Esophagus (tissue), 2 donors: ENCODE measurements at regions not wholly inside any gene's neighbourhood (a gene's known extent, or its start where the extent isn't known, plus 50 kb on each side); places are given as distances from the start of the nearest gene placed in this dataset.

Source experiments
- H3K27ac ChIP-seq, 2 donors: one replicate each; pipeline ENCODE4 v1.5.1; 2013; ENCODE audit warnings: low read depth in 2 of 2, mild to moderate bottlenecking in 2 of 2, inconsistent platforms in 1 of 2, low read length in 1 of 2, moderate library complexity in 1 of 2
- H3K27me3 ChIP-seq, 2 donors: one replicate each; pipeline ENCODE4 v1.6.1; 2013; ENCODE audit warnings: low read length in 2 of 2, control low read depth in 1 of 2, mild to moderate bottlenecking in 1 of 2; ENCODE audit not compliant: insufficient read depth in 2 of 2, control insufficient read depth in 1 of 2
- H3K36me3 ChIP-seq, 2 donors: one replicate each; pipeline ENCODE4 v1.6.1; 2013; ENCODE audit warnings: low read length in 1 of 2; ENCODE audit not compliant: control insufficient read depth in 2 of 2, insufficient read depth in 2 of 2
- H3K4me1 ChIP-seq, 2 donors: one replicate each; pipeline ENCODE4 v1.6.1; 2013; ENCODE audit warnings: low read length in 1 of 2; ENCODE audit not compliant: control insufficient read depth in 2 of 2, insufficient read depth in 2 of 2
- H3K4me3 ChIP-seq, 2 donors: one replicate each; pipeline ENCODE4 v1.5.1; 2013; ENCODE audit warnings: low read length in 2 of 2, mild to moderate bottlenecking in 2 of 2, low read depth in 1 of 2, moderate library complexity in 1 of 2
- H3K9me3 ChIP-seq, 2 donors: one replicate each; pipeline ENCODE4 v1.6.1; 2013; ENCODE audit warnings: mild to moderate bottlenecking in 2 of 2, low read depth in 1 of 2, low read length in 1 of 2, moderate library complexity in 1 of 2; ENCODE audit not compliant: control insufficient read depth in 2 of 2, insufficient read depth in 1 of 2
- WGBS, 2 donors: extraction: QIAGEN DNeasy Blood & Tissue Kit; methylation state at CpG; one replicate each; pipeline ENCODE4 v1.1.7; 2013; 5-methylcytosine and 5-hydroxymethylcytosine counted together
- donor health status: healthy with polysubstance abuse.
- donor health status: Bipolar disorder and iron deficiency.

DNA sequence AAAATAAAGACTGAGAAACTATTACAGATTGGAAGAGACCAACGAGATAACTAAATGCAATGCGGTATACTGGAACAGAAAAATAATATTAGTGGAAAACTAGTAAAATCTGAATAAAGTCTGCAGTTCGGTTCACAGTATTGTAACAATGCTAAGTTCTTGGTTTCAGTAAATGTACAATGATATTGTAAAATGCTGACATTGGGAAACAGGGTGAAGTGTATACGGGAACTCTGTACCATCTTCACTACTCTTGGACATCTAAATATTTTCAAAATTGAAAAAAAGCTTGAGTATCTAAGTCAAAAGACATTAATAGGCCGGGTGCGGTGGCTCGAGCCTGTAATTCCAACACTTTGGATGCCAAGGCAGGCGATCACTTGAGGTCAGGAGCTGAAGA, 120.9 kb upstream of the KCNMB2 start:
- Histone ChIP-seq H3K4me3 (no peak overlapping the region), H3K36me3 (no peaks in the 10 kb centered on the region), H3K27ac (no peak overlapping the region), H3K4me1 (no peaks in the 10 kb centered on the region), H3K27me3 (no peaks in the 10 kb centered on the region), H3K9me3 (no peaks in the 10 kb centered on the region)
- WGBS, 2 donors, result 89 to 96% methylated on average over 8 of the region's 8 CpGs

DNA sequence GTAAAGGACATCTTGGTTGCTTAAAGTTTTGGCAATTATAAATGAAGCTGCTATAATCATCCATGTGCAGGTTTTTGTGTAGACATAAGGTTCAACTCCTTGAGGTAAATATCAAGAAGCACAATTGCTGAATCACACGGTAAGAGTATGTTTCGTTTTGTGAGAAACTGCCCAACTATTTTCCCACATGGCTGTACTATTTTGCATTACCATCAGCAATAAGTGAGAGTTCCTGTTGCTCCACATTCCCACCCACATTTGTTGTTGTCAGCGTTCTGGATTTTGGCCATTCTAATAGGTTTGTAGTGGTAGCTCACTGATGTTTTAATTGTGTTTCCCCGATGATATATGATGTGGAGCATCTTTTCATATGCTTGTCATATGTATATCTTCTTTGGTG, 118.5 kb upstream of the KCNMB2 start:
- Histone ChIP-seq H3K27ac (no peak overlapping the region), H3K4me1 (no peaks in the 10 kb centered on the region), H3K27me3 (no peaks in the 10 kb centered on the region), H3K4me3 (no peak overlapping the region), H3K9me3 (no peaks in the 10 kb centered on the region), H3K36me3 (no peaks in the 10 kb centered on the region)
- 86 to 87% methylated on average over 4 of the region's 4 CpGs for WGBS, 2 donors

DNA sequence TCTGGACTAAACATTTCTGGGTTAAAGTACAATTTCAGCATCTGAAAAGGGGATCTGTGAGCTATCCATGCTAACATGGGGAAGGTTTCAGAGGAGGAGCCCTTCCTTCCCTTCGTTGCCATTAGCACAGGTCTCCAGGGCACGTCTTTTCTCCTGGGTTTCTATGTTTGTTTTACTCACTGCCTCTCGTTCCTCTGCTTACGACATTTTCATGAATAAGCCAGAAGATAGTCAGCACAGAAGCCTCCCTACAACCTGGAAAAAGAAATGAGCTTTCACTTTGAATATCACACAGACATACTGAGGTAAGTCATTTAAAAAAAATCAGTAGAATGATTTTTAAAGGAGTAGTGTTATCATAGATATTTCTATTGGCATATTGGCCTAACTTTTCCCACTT, 117.2 kb upstream of the KCNMB2 start:
- Histone ChIP-seq H3K9me3 (no peaks in the 10 kb centered on the region), H3K27ac (no peak overlapping the region), H3K4me1 (no peaks in the 10 kb centered on the region), H3K36me3 (no peaks in the 10 kb centered on the region), H3K4me3 (no peak overlapping the region), H3K27me3 (no peaks in the 10 kb centered on the region)
- 31 to 39% methylated on average over 4 of the region's 4 CpGs for WGBS, 2 donors

DNA sequence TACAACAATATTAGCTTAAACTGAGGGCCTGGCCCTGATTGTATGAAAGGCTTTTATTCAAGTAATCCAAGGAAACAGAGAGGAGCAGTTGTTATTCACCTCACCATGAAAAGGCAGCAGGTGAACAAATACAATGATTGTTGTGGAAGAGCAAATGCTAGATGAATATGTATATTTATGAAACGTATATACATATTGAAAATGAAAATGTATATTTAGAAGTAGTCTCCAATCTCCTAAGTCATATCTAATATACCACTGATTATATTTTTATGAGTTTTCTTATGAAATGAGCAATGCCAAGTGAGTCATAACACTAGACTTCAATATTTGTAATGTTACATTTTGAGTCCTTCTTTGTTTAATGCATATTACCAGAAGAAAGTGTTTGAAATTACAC, 116.2 kb upstream of the KCNMB2 start:
- WGBS, 2 donors, result 71 to 77% methylated on average over 1 of the region's 1 CpG
- H3K9me3 ChIP-seq, result no peaks in the 10 kb centered on the region
- no peaks in the 10 kb centered on the region for H3K36me3 ChIP-seq
- H3K4me1 ChIP-seq, result no peaks in the 10 kb centered on the region
- H3K27me3 ChIP-seq, result no peaks in the 10 kb centered on the region
- no peak overlapping the region for H3K4me3 ChIP-seq
- H3K27ac ChIP-seq, result no peak overlapping the region

DNA sequence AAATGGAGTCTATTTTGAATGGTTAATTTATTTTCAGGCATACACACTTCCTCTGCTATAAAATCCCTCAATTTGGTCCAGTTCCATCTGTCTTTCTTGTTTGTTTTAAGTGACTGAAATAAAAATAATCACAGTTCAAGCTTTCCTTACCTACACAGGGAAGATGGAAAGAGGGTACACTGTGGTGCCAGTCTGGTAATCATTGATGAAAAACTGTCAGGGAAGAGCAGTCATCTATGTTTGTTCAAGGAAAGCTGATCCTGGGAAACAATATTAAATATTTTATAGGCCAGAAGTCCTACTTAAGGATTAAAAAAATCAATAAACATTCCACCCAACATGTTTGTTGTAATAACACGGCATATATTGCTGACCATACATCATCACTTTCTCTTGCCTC, 115.2 kb upstream of the KCNMB2 start:
- H3K27ac ChIP-seq, result no peak overlapping the region
- H3K9me3 ChIP-seq, result no peaks in the 10 kb centered on the region
- H3K4me3 ChIP-seq, result no peak overlapping the region
- H3K36me3 ChIP-seq, result no peaks in the 10 kb centered on the region
- no peaks in the 10 kb centered on the region for H3K27me3 ChIP-seq
- WGBS, 2 donors, result 66 to 85% methylated on average over 1 of the region's 1 CpG
- H3K4me1 ChIP-seq, result no peaks in the 10 kb centered on the region

DNA sequence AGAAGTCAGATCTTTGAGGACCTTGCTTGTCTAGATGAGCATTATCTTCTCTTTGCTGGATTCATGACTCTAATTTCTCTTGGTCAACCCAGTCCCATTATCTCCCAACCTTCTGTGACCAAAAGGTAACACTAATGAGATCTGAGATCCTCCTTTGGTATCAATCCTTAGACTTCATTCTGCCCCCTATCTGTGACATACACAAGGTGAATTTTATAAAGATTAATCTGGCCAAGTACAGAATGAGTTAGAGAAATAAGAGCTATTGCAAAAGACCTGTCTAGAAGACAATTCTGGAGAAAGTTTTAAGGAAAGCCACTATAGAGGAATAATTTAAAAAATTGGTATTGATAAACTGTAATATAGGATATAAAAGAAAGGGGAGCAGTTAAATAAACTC, 113.8 kb upstream of the KCNMB2 start:
- Histone ChIP-seq H3K4me3 (no peak overlapping the region), H3K36me3 (no peaks in the 10 kb centered on the region), H3K9me3 (no peaks in the 10 kb centered on the region)

DNA sequence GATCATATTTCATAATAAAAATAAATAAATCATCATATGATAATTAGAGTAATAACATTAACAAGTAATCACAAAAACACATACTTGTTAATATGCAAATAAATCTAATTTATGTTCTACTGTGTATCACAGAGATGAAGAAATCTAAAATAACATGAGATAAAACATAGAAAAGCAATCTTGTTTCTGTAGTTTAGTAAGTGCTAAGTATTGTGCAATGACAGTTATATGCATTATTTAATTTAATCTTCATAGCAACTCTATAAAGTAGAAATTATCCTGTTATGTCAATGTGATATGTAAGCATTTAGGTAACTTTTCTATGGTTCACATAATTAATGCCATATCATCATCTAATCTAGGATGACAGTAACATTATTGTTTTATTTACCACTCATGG, 108.2 kb upstream of the KCNMB2 start:
- H3K36me3 ChIP-seq, result no peaks in the 10 kb centered on the region

More for the DNA sequence above, 113.8 kb upstream of the KCNMB2 start:
- H3K27ac ChIP-seq, result no peak overlapping the region
- H3K4me1 ChIP-seq, result no peaks in the 10 kb centered on the region
- no peaks in the 10 kb centered on the region for H3K27me3 ChIP-seq

DNA sequence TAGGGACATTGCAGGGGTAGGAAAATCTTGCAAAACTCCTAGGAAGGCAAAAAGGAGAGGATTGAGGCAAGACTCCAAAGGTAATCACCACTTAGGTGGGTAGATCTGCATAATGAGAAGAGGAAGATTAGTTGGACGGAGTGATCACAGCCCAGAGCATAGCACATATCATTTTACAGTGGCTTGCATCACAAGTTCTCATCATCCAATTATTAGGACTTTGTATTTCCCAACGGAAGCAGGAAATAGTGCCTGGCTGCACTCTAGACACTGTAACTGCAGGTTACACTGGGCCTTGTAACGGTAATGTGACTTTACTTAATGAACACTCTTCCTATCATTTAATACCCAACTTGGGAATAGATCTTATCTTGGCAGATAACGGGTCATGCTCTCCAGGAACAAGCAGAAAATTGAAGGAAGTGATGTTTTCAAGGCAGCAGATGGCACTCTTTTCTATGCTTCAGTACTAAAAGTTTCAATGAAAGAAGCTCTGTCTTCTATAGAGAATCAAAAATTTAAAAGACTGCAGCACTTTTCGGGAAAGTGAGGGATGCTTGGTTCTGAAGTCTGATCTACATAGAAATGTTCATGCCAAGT, 101.9 kb upstream of the KCNMB2 start:
- no peak overlapping the region for H3K27ac ChIP-seq
- no peaks in the 10 kb centered on the region for H3K36me3 ChIP-seq
- no peaks in the 10 kb centered on the region for H3K27me3 ChIP-seq
- H3K9me3 ChIP-seq, result no peaks in the 10 kb centered on the region
- no peaks in the 10 kb centered on the region for H3K4me1 ChIP-seq
- WGBS, 2 donors, result 40 to 59% methylated on average over 5 of the region's 5 CpGs
- H3K4me3 ChIP-seq, result no peak overlapping the region

More for the DNA sequence above, 108.2 kb upstream of the KCNMB2 start:
- Histone ChIP-seq H3K9me3 (no peaks in the 10 kb centered on the region), H3K4me3 (no peak overlapping the region), H3K27me3 (no peaks in the 10 kb centered on the region), H3K4me1 (no peaks in the 10 kb centered on the region), H3K27ac (no peak overlapping the region)

DNA sequence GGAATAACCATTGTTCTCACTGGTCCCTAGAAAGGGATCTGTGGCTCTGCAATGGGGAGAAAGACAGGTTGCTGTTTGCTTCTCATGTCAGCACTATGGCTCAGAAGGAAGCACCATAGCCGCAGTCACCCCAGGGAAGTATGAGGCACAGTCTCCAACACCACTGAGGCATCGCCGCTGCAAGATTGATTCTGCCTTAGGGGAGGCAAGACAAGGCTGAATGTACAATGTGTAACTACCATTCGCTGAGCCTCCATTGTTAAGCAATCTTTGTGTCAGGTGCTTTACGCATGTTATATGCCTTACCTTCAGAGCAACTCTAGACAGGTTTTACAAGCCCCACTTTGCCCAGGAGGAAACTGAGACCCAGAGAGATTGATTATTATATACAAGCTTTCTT, 100.7 kb upstream of the KCNMB2 start:
- H3K4me3 ChIP-seq, result no peak overlapping the region
- no peaks in the 10 kb centered on the region for H3K4me1 ChIP-seq
- H3K27ac ChIP-seq, result no peak overlapping the region
- no peaks in the 10 kb centered on the region for H3K36me3 ChIP-seq
- WGBS, 2 donors, result 57 to 66% methylated on average over 5 of the region's 5 CpGs
- no peaks in the 10 kb centered on the region for H3K9me3 ChIP-seq
- H3K27me3 ChIP-seq, result no peaks in the 10 kb centered on the region

DNA sequence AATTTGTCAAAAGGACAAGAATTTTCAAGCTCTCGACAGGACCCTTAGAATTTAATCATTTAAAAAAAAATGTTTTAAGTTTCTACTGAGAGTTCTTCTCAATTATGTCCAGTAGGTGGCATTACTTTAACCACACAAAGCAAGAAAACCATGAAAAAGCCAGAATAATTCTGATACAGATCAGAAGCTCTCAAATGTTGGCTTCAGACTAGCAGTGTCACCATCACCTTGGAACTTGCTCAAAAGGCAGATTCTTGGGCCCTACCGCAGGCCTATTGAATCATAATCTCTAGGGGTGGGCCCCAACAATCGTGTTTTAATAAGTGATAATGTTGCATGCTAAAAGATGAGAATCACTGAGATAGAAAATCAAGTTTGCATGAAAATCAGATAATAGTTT, 99.5 kb upstream of the KCNMB2 start:
- Histone ChIP-seq H3K9me3 (no peaks in the 10 kb centered on the region), H3K4me1 (no peaks in the 10 kb centered on the region), H3K27me3 (no peaks in the 10 kb centered on the region), H3K36me3 (no peaks in the 10 kb centered on the region), H3K4me3 (no peak overlapping the region), H3K27ac (no peak overlapping the region)
- 21 to 27% methylated on average over 3 of the region's 3 CpGs for WGBS, 2 donors
